HEK293T (cell line): ENCODE measurements at regions not wholly inside any gene's neighbourhood (a gene's known extent, or its start where the extent isn't known, plus 50 kb on each side); places are given as distances from the start of the nearest gene placed in this dataset.

Source experiments
- CTCF ChIA-PET: fragments of 350-600 bp; formaldehyde crosslinking; extraction: SDS; loops from one replicate; lab custom pipeline; 2021; ENCODE audit warnings: antibody characterized with exemption, inconsistent platforms; lab: Yijun Ruan, JAX
- POLR2A ChIA-PET: fragments of 350-600 bp; formaldehyde crosslinking; extraction: SDS; loops from one replicate; lab custom pipeline; 2020; ENCODE audit warnings: antibody characterized with exemption, inconsistent platforms; lab: Yijun Ruan, JAX
- DNase-seq: peaks from one replicate; pipeline ENCODE4 v3.0.0; 2012; ENCODE audit warnings: mixed read lengths; ENCODE audit errors: extremely low spot score
- ARNT ChIP-seq: fragments of 450-650 bp; IDR thresholded peaks from 2 replicates; pipeline ENCODE4 v1.6.1; 2017; ENCODE audit warnings: mild to moderate bottlenecking
- BHLHE40 ChIP-seq: fragments of 450-650 bp; IDR thresholded peaks from 2 replicates; pipeline ENCODE4 v1.6.1; 2016; ENCODE audit warnings: mild to moderate bottlenecking, moderate library complexity, borderline replicate concordance
- CTBP1 ChIP-seq: fragments of 450-650 bp; IDR thresholded peaks from 2 replicates; pipeline ENCODE4 v1.6.1; 2016; ENCODE audit warnings: borderline replicate concordance
- ELF4 ChIP-seq: fragments of 450-650 bp; IDR thresholded peaks from 2 replicates; pipeline ENCODE4 v1.6.1; 2017; ENCODE audit warnings: antibody characterized with exemption
- FOXA1 ChIP-seq: fragments of 450-650 bp; IDR thresholded peaks from 2 replicates; pipeline ENCODE4 v1.6.1; 2016; ENCODE audit warnings: mild to moderate bottlenecking
- FOXK2 ChIP-seq: fragments of 450-650 bp; IDR thresholded peaks from 2 replicates; pipeline ENCODE4 v1.6.1; 2016; ENCODE audit warnings: mild to moderate bottlenecking
- FOXM1 ChIP-seq: fragments of 450-650 bp; IDR thresholded peaks from 2 replicates; pipeline ENCODE4 v1.6.1; 2017; ENCODE audit warnings: mild to moderate bottlenecking, borderline replicate concordance
- HDGF ChIP-seq: fragments of 450-650 bp; IDR thresholded peaks from 2 replicates; pipeline ENCODE4 v1.6.1; 2017; ENCODE audit warnings: antibody characterized with exemption, borderline replicate concordance
- L3MBTL2 ChIP-seq: fragments of 450-650 bp; conservative IDR thresholded peaks from 2 replicates; pipeline ENCODE4 v1.6.1; 2016; ENCODE audit warnings: mild to moderate bottlenecking
- LEF1 ChIP-seq: fragments of 450-650 bp; IDR thresholded peaks from 2 replicates; pipeline ENCODE4 v1.6.1; 2017; ENCODE audit warnings: mild to moderate bottlenecking, borderline replicate concordance
- NFRKB ChIP-seq: fragments of 450-650 bp; IDR thresholded peaks from 2 replicates; pipeline ENCODE4 v1.6.1; 2016; ENCODE audit warnings: mild to moderate bottlenecking, moderate library complexity
- PKNOX1 ChIP-seq: fragments of 450-650 bp; IDR thresholded peaks from 2 replicates; pipeline ENCODE4 v1.6.1; 2016
- SP1 ChIP-seq: fragments of 450-650 bp; IDR thresholded peaks from 2 replicates; pipeline ENCODE4 v1.6.1; 2017
- SUZ12 ChIP-seq: fragments of 450-650 bp; IDR thresholded peaks from 2 replicates; pipeline ENCODE4 v1.6.1; 2016; ENCODE audit warnings: mild to moderate bottlenecking
- TARDBP ChIP-seq: fragments of 450-650 bp; IDR thresholded peaks from 2 replicates; pipeline ENCODE4 v1.6.1; 2016
- ZNF384 ChIP-seq: fragments of 450-650 bp; IDR thresholded peaks from 2 replicates; pipeline ENCODE4 v1.6.1; 2016

DNA sequence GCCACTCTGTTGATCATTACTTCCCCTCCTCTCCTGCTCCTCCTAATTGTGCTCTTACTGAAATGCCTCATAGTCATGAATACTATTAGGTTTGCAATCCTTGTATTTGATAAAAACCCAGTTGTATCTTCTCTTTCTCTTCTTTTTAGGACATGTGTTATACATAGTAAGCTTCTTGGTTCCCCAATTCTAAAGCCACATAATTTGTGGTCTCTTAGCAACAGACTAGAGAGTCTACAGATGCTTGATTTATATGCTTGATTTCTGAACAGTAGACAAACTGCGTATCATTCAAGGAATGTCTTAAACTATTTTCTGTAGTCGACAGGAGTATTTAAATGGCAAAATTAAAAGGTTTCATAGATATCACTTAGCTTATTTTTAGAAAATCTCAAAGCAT, 1598.9 kb downstream of the PLA2G4A start:
- TF ChIP-seq FOXK2 (no peak), ZNF384 (no peak)
- POLR2A ChIA-PET = no interaction called here
- DNase-seq = no peak
- CTCF ChIA-PET = no interaction called here

- ChIA-PET CTCF (no interaction called here), POLR2A (no interaction called here)
- TF ChIP-seq FOXA1 (no peak), ELF4 (no peak), CTBP1 (no peak), BHLHE40 (no peak), FOXM1 (no peak), L3MBTL2 (no peak), FOXK2 (no peak), LEF1 (no peak), NFRKB (no peak), HDGF (no peak), TARDBP (no peak), SP1 (no peak), SUZ12 (no peak), ZNF384 (no peak), PKNOX1 (no peak), ARNT (no peak)
- DNase-seq = no peak
Observed at GRCh38 chr1:188429386-188429785, 1600.6 kb downstream of the PLA2G4A start.

DNA sequence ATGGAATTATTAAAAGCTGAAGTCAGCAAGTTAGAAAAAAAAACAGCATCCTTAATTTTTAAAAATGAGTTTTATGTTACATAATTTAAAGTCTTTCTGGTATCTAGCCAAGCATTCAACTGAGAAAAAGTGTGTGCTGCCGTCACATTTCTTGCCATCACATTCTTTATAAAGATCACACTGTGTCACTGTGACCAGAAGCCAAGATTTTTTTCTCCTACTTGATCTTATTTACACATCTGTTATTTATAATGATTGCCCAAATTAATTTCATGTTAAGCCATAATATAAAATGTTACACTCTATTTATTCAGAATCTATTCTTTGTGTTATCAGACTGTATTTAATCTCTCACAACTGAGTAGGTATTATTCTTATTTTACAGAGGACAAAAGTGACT, 1603.7 kb downstream of the PLA2G4A start:
- no peak for DNase-seq
- TF ChIP-seq FOXK2 (no peak), LEF1 (no peak), ZNF384 (no peak), SUZ12 (no peak), HDGF (no peak), FOXM1 (no peak), ARNT (no peak), CTBP1 (no peak)
- POLR2A ChIA-PET = no interaction called here
- CTCF ChIA-PET = interaction anchor here (0.6 kb wide), 1 partner anchor 1773 kb away, joined by 3 read pairs; no protein-coding TSS in a partner anchor

DNA sequence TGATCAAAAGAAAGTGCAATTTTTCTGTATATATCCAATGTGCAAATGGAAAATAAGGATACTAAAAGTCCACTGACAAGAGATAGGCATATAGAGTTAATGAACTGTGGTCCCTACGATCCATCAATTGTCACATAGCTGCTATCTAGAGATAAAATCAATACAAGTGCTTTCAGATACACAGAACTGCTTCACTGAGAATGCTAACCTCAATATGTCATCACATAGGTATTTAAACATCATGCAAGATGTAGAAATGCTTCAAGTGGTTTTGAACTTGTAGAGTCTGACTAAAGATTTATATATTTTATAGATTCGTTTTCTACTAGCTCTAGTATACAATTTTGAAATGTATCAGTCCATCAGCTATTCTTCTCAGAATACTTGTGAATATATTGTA, 1604.7 kb downstream of the PLA2G4A start:
- no peak for TF ChIP-seq SP1
- no peak for TF ChIP-seq HDGF
- no peak for TF ChIP-seq ELF4
- no peak for TF ChIP-seq CTBP1
- no peak for TF ChIP-seq ARNT
- no peak for TF ChIP-seq LEF1
- TF ChIP-seq PKNOX1 = no peak
- TF ChIP-seq FOXK2 = no peak
- TF ChIP-seq TARDBP = no peak
- TF ChIP-seq NFRKB = no peak
- TF ChIP-seq L3MBTL2 = no peak
- TF ChIP-seq SUZ12 = no peak
- no peak for TF ChIP-seq ZNF384
- TF ChIP-seq FOXA1 = no peak
- TF ChIP-seq FOXM1 = no peak
- CTCF ChIA-PET = interaction anchor here (0.6 kb wide), 1 partner anchor 15 kb away, joined by 4 read pairs; no protein-coding TSS in a partner anchor
- POLR2A ChIA-PET = no interaction called here
- no peak for DNase-seq

- TF ChIP-seq FOXA1 (no peak), SP1 (no peak), NFRKB (no peak), LEF1 (no peak), ZNF384 (no peak), HDGF (no peak), ELF4 (no peak), TARDBP (no peak), ARNT (no peak), BHLHE40 (no peak), CTBP1 (no peak), SUZ12 (no peak), PKNOX1 (no peak), FOXK2 (no peak)
- POLR2A ChIA-PET = no interaction called here
- CTCF ChIA-PET = no interaction called here
- no peak for DNase-seq
Observed at GRCh38 chr1:188444526-188444925, 1615.8 kb downstream of the PLA2G4A start.

GRCh38 chr1:188462837-188463236, 1634.1 kb downstream of the PLA2G4A start:
- ChIA-PET POLR2A (no interaction called here), CTCF (no interaction called here)
- DNase-seq = no peak
- TF ChIP-seq ELF4 (no peak), HDGF (no peak), ARNT (no peak)

DNA sequence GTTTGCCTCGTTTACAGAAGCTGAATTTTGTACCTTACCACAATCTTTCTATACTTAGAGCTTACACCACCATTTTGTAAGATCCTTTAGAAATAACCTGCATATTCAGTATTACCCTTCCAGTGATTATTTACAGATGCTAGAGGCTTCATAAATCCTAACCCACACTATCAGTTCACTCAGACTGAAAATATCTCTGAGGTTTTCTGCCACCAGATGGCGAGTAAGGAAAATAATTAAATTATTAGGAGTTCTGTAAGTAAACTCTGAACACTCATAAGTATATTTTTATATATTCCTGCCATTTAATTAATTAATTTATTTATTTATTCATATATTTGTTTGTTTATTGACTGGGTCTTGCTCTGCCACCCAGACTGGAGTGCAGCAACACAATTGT, 1635.2 kb downstream of the PLA2G4A start:
- no peak for DNase-seq
- TF ChIP-seq ZNF384 (no peak), BHLHE40 (no peak), TARDBP (no peak), FOXM1 (no peak), PKNOX1 (no peak), SP1 (no peak), FOXA1 (no peak), ARNT (no peak), LEF1 (no peak), SUZ12 (no peak), ELF4 (no peak), FOXK2 (no peak), NFRKB (no peak), HDGF (no peak), L3MBTL2 (no peak), CTBP1 (no peak)
- ChIA-PET CTCF (no interaction called here), POLR2A (no interaction called here)
